Loucy (cell line): ENCODE measurements at regions not wholly inside any gene's neighbourhood (a gene's known extent, or its start where the extent isn't known, plus 50 kb on each side); places are given as distances from the start of the nearest gene placed in this dataset.

ENCODE experiments used
- H2AFZ ChIP-seq: fragments of 200-600 bp; sonication (generic); 2 replicates; pipeline ENCODE4 v1.6.0; 2016; ENCODE audit warnings: antibody characterized with exemption, mild to moderate bottlenecking, low read length, moderate library complexity
- H3F3A ChIP-seq: fragments of 200-600 bp; 2 replicates; pipeline ENCODE4 v1.6.0; 2016; ENCODE audit warnings: antibody characterized with exemption, low read depth, mild to moderate bottlenecking
- H3K27me3 ChIP-seq: fragments of 200-600 bp; sonication (generic); 2 replicates; pipeline ENCODE4 v1.6.1; 2014; ENCODE audit warnings: low read length, mild to moderate bottlenecking; ENCODE audit not compliant: insufficient read depth, poor library complexity, severe bottlenecking
- H3K36me3 ChIP-seq: fragments of 200-600 bp; sonication (generic); 2 replicates; pipeline ENCODE4 v1.6.1; 2016; ENCODE audit warnings: low read length; ENCODE audit not compliant: insufficient read depth
- H3K4me1 ChIP-seq: fragments of 200-600 bp; sonication (generic); 2 replicates; pipeline ENCODE4 v1.5.1; 2014; ENCODE audit warnings: low read length, mild to moderate bottlenecking; ENCODE audit not compliant: insufficient read depth, poor library complexity, severe bottlenecking
- H3K4me2 ChIP-seq: fragments of 200-600 bp; sonication (generic); 2 replicates; pipeline ENCODE4 v1.6.0; 2014; ENCODE audit warnings: antibody characterized with exemption, low read length, low read depth, mild to moderate bottlenecking; ENCODE audit not compliant: poor library complexity, severe bottlenecking
- H3K4me3 ChIP-seq: fragments of 200-600 bp; sonication (generic); 2 replicates; pipeline ENCODE4 v1.5.1; 2014; ENCODE audit warnings: low read length, mild to moderate bottlenecking, mixed read lengths; ENCODE audit not compliant: poor library complexity, severe bottlenecking
- H3K79me2 ChIP-seq: fragments of 200-600 bp; sonication (generic); 2 replicates; pipeline ENCODE4 v1.6.1; 2014; ENCODE audit warnings: low read length; ENCODE audit not compliant: insufficient read depth
- H3K9ac ChIP-seq: fragments of 200-600 bp; sonication (generic); 2 replicates; pipeline ENCODE4 v1.6.0; 2014; ENCODE audit warnings: mild to moderate bottlenecking, low read depth, low read length, moderate library complexity; ENCODE audit not compliant: poor library complexity, severe bottlenecking
- H3K9me2 ChIP-seq: fragments of 200-600 bp; sonication (generic); replicated peaks from 2 replicates; pipeline ENCODE4 v1.6.1; 2016; ENCODE audit warnings: low read depth, low read length, mixed read lengths
- H3K9me3 ChIP-seq: fragments of 200-600 bp; sonication (generic); 2 replicates; pipeline ENCODE4 v1.6.1; 2014; ENCODE audit warnings: mild to moderate bottlenecking, antibody characterized with exemption, low read length, low read depth; ENCODE audit not compliant: insufficient read depth
- H4K20me1 ChIP-seq: fragments of 200-600 bp; sonication (generic); 2 replicates; pipeline ENCODE4 v1.6.0; 2014; ENCODE audit warnings: antibody characterized with exemption, low read length, mild to moderate bottlenecking; ENCODE audit not compliant: insufficient read depth, poor library complexity, severe bottlenecking
- EZH2phosphoT487 ChIP-seq: fragments of 200-600 bp; IDR thresholded peaks from 2 replicates; pipeline ENCODE4 v1.6.1; 2018; ENCODE audit warnings: antibody characterized with exemption, mild to moderate bottlenecking, moderate library complexity, borderline replicate concordance
- TF ChIP-seq, protein P1 (sequence below): fragments of 200-600 bp; sonication (generic); conservative IDR thresholded peaks from 2 replicates; pipeline ENCODE4 v1.5.1; 2014; ENCODE audit warnings: mild to moderate bottlenecking, antibody characterized with exemption, low read length

DNA sequence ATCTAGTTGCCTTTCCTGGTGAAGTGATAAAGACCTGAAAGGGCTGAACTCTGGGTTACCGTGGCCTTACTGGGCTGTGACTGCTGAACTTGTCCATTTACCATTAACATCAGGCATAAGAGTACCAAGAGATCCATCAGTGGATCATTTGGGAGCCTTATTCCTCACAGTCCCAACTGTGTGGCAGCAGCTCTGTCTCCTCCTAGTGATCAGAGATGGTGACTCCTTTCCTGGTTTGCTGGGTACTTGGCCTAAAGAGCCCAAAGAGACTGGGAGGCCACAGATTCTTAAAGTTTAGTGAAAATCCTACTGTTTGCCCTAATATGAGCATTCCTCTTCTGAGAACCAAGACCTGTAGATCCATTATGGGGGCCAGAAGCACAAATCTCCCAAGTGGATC is 56.3 kb upstream of the ATP6AP2 start:
- H3K27me3 ChIP-seq, result no peaks in the 10 kb centered on the region
- H3K4me2 ChIP-seq, result no peak overlapping the region
- no peaks in the 10 kb centered on the region for H3F3A ChIP-seq
- no peaks in the 10 kb centered on the region for H3K9me2 ChIP-seq
- H2AFZ ChIP-seq, result no peak overlapping the region
- H3K9ac ChIP-seq, result no peak overlapping the region
- H3K4me1 ChIP-seq, result no peaks in the 10 kb centered on the region
- no peaks in the 10 kb centered on the region for H3K9me3 ChIP-seq
- H3K36me3 ChIP-seq, result no peaks in the 10 kb centered on the region
- no peak overlapping the region for H3K4me3 ChIP-seq
- no peaks in the 10 kb centered on the region for H3K79me2 ChIP-seq
- no peaks in the 10 kb centered on the region for H4K20me1 ChIP-seq
- TF ChIP-seq, protein P1, sequence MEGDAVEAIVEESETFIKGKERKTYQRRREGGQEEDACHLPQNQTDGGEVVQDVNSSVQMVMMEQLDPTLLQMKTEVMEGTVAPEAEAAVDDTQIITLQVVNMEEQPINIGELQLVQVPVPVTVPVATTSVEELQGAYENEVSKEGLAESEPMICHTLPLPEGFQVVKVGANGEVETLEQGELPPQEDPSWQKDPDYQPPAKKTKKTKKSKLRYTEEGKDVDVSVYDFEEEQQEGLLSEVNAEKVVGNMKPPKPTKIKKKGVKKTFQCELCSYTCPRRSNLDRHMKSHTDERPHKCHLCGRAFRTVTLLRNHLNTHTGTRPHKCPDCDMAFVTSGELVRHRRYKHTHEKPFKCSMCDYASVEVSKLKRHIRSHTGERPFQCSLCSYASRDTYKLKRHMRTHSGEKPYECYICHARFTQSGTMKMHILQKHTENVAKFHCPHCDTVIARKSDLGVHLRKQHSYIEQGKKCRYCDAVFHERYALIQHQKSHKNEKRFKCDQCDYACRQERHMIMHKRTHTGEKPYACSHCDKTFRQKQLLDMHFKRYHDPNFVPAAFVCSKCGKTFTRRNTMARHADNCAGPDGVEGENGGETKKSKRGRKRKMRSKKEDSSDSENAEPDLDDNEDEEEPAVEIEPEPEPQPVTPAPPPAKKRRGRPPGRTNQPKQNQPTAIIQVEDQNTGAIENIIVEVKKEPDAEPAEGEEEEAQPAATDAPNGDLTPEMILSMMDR, result peak; percentile 26
- no peak for TF ChIP-seq EZH2phosphoT487

DNA sequence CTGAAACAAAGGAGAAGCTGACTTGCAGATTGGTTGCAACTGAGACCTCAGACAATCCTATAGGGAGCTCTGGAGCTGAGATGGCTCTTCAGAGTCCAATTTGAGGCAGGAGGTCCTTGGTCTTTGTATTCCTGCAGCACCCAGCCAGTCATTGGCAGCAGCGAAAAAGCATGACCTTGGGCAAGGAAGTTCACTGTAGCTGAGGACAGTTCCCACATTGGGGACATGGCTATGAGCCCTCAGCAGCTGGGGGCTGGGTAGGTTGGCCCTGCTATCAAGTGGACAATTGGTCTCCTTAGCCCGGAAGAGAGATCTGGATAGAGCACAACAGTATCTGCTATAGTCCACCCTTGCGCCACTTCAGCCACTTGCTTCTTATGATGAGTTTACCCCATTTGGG is 56.9 kb upstream of the ATP6AP2 start:
- H3K9me2 ChIP-seq, result no peaks in the 10 kb centered on the region
- H3K27me3 ChIP-seq, result no peaks in the 10 kb centered on the region
- no peak overlapping the region for H3K9ac ChIP-seq
- H3K4me3 ChIP-seq, result no peak overlapping the region
- no peak overlapping the region for H2AFZ ChIP-seq
- no peaks in the 10 kb centered on the region for H3K9me3 ChIP-seq
- no peaks in the 10 kb centered on the region for H4K20me1 ChIP-seq
- H3K4me1 ChIP-seq, result no peaks in the 10 kb centered on the region
- no peak for TF ChIP-seq EZH2phosphoT487
- TF ChIP-seq, protein P1, result no peak
- H3K36me3 ChIP-seq, result no peaks in the 10 kb centered on the region
- no peaks in the 10 kb centered on the region for H3K79me2 ChIP-seq
- H3F3A ChIP-seq, result no peaks in the 10 kb centered on the region
- H3K4me2 ChIP-seq, result no peak overlapping the region

DNA sequence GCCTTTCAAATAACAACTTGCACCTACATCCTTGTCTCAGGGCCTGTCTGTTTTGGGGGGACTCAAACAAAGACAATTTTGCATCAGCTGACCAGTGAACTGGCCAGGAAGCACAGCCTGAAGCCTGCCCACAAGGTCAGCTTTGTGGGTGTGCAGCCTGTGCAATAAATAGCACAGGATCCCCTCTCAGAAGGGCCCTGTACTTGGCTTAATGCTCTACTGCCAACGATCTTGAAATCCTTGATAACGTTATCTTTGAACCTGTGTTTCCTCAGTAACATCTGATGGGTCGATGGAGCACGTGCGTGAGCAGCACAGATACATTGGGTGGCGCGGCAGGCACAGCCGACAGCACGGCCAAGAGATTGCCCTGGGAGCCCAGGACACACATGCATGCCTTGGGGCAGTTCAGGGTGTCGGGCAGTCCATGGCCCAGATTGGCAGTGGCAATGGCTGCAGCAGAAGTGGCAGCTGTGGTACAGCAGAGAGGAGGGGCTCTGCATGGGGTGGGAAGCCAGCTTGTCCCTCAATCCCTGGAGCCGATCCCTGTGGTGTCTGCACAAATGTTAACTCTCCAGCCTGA is 58.8 kb upstream of the ATP6AP2 start:
- H3K9me3 ChIP-seq, result no peaks in the 10 kb centered on the region
- no peak overlapping the region for H3K9ac ChIP-seq
- no peaks in the 10 kb centered on the region for H3F3A ChIP-seq

More for the DNA sequence above, 58.8 kb upstream of the ATP6AP2 start:
- H3K4me3 ChIP-seq, result no peak overlapping the region
- H4K20me1 ChIP-seq, result no peaks in the 10 kb centered on the region
- no peak overlapping the region for H2AFZ ChIP-seq
- H3K4me2 ChIP-seq, result no peak overlapping the region
- H3K27me3 ChIP-seq, result no peaks in the 10 kb centered on the region
- TF ChIP-seq, protein P1, result no peak
- TF ChIP-seq EZH2phosphoT487, result no peak
- H3K36me3 ChIP-seq, result no peaks in the 10 kb centered on the region
- H3K4me1 ChIP-seq, result no peaks in the 10 kb centered on the region
- H3K79me2 ChIP-seq, result no peaks in the 10 kb centered on the region
- no peaks in the 10 kb centered on the region for H3K9me2 ChIP-seq
